SU-DHL-6 (cell line): ENCODE measurements at regions not wholly inside any gene's neighbourhood (a gene's known extent, or its start where the extent isn't known, plus 50 kb on each side); places are given as distances from the start of the nearest gene placed in this dataset.

Source experiments
- H2AFZ ChIP-seq: fragments of 200-600 bp; sonication (generic); 2 replicates; pipeline ENCODE4 v1.6.1; 2014; ENCODE audit warnings: low read depth, mild to moderate bottlenecking, moderate library complexity, mixed read lengths, antibody characterized with exemption, low read length; ENCODE audit not compliant: severe bottlenecking
- H3F3A ChIP-seq: fragments of 200-600 bp; shearing (Covaris generic); 2 replicates; pipeline ENCODE4 v1.6.0; 2016; ENCODE audit warnings: antibody characterized with exemption, mild to moderate bottlenecking; ENCODE audit not compliant: insufficient read depth
- H3K27ac ChIP-seq: fragments of 200-600 bp; sonication (generic); 2 replicates; pipeline ENCODE4 v1.5.1; 2016; ENCODE audit warnings: low read depth, mild to moderate bottlenecking, low read length, moderate library complexity, mixed read lengths
- H3K27me3 ChIP-seq: fragments of 200-600 bp; sonication (generic), shearing (Covaris generic); 2 replicates; pipeline ENCODE4 v1.6.0; 2014; ENCODE audit warnings: mild to moderate bottlenecking, low read length
- H3K36me3 ChIP-seq: fragments of 200-600 bp; sonication (generic); 2 replicates; pipeline ENCODE4 v1.6.1; 2014; ENCODE audit warnings: mild to moderate bottlenecking, low read length, mixed read lengths
- H3K4me2 ChIP-seq: fragments of 300-600, 200-600 bp; shearing (Covaris generic), sonication (generic); 2 replicates; pipeline ENCODE4 v1.6.0; 2014; ENCODE audit warnings: low read length, low read depth, mild to moderate bottlenecking; ENCODE audit not compliant: poor library complexity, severe bottlenecking
- H3K4me3 ChIP-seq: fragments of 200-600 bp; sonication (generic); 2 replicates; pipeline ENCODE4 v1.5.1; 2014; ENCODE audit warnings: antibody characterized with exemption, low read length, mild to moderate bottlenecking, mixed read lengths; ENCODE audit not compliant: insufficient read depth, poor library complexity, severe bottlenecking
- H3K79me2 ChIP-seq: fragments of 200-600 bp; sonication (generic); 2 replicates; pipeline ENCODE4 v1.6.1; 2014; ENCODE audit warnings: mild to moderate bottlenecking, low read length, moderate library complexity; ENCODE audit not compliant: insufficient read depth
- H3K9ac ChIP-seq: fragments of 200-600 bp; sonication (generic); 2 replicates; pipeline ENCODE4 v1.7.0; 2014; ENCODE audit warnings: mild to moderate bottlenecking, low read length
- H3K9me2 ChIP-seq: fragments of 200-600 bp; sonication (generic); replicated peaks from 2 replicates; pipeline ENCODE4 v1.6.1; 2014; ENCODE audit warnings: low read length; ENCODE audit not compliant: insufficient read depth
- H3K9me3 ChIP-seq: fragments of 200-600 bp; sonication (generic); 2 replicates; pipeline ENCODE4 v1.6.1; 2014; ENCODE audit warnings: low read length, mixed read lengths; ENCODE audit not compliant: insufficient read depth
- H4K20me1 ChIP-seq: fragments of 200-600 bp; sonication (generic); 2 replicates; pipeline ENCODE4 v1.6.1; 2014; ENCODE audit warnings: low read depth, mild to moderate bottlenecking, antibody characterized with exemption, low read length, moderate library complexity, mixed read lengths
- CTCF ChIP-seq: fragments of 200-600 bp; sonication (generic); IDR thresholded peaks from one replicate; pipeline ENCODE4 v1.5.1; 2017; ENCODE audit warnings: antibody characterized with exemption, mild to moderate bottlenecking, low read length, moderate library complexity; ENCODE audit not compliant: insufficient read depth, poor library complexity, severe bottlenecking
- EZH2phosphoT487 ChIP-seq: fragments of 200-600 bp; sonication (generic), shearing (Covaris generic); conservative IDR thresholded peaks from 2 replicates; pipeline ENCODE4 v1.6.1; 2018; ENCODE audit warnings: mild to moderate bottlenecking, antibody characterized with exemption, low read length, moderate library complexity, mixed read lengths

DNA sequence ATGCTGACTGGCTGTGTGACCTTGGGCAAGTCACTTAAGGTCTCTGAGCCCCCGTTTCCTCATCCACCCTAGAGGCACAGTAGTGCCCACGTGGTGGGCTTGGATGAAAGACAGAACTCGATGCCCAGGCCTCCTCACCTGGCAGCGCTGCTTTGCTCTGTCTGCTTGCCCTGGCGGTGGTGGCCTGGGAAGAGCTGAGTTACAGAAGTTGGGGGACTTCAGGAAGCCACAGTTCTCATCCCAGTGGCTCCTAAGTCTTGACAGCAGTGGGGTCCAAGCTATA is 171.5 kb upstream of the IER5L start:
- no peaks in the 10 kb centered on the region for H3K27me3 ChIP-seq
- H2AFZ ChIP-seq, result no peak overlapping the region
- no peak for TF ChIP-seq EZH2phosphoT487
- no peak for TF ChIP-seq CTCF
- no peaks in the 10 kb centered on the region for H3F3A ChIP-seq
- H3K36me3 ChIP-seq, result no peaks in the 10 kb centered on the region
- no peak overlapping the region for H3K4me3 ChIP-seq
- no peak overlapping the region for H3K4me2 ChIP-seq
- no peak overlapping the region for H3K27ac ChIP-seq
- H4K20me1 ChIP-seq, result no peaks in the 10 kb centered on the region
- no peaks in the 10 kb centered on the region for H3K79me2 ChIP-seq
- no peaks in the 10 kb centered on the region for H3K9me2 ChIP-seq
- no peak overlapping the region for H3K9ac ChIP-seq
- H3K9me3 ChIP-seq, result no peaks in the 10 kb centered on the region

- Histone ChIP-seq H4K20me1 (no peaks in the 10 kb centered on the region), H3K27me3 (no peaks in the 10 kb centered on the region), H3K9me2 (no peaks in the 10 kb centered on the region), H3K9ac (no peak overlapping the region), H3K79me2 (no peaks in the 10 kb centered on the region), H3K36me3 (no peaks in the 10 kb centered on the region), H2AFZ (no peak overlapping the region), H3K27ac (no peak overlapping the region), H3K9me3 (no peaks in the 10 kb centered on the region), H3K4me3 (no peak overlapping the region), H3K4me2 (no peak overlapping the region), H3F3A (no peaks in the 10 kb centered on the region)
- TF ChIP-seq CTCF (no peak), EZH2phosphoT487 (no peak)
Observed at GRCh38 chr9:129348890-129349664, 171.0 kb upstream of the IER5L start.

GRCh38 chr9:129347316-129348120 is 169.5 kb upstream of the IER5L start:
- no peak overlapping the region for H2AFZ ChIP-seq

More at GRCh38 chr9:129347316-129348120, 169.5 kb upstream of the IER5L start:
- H3F3A ChIP-seq, result no peaks in the 10 kb centered on the region
- H3K36me3 ChIP-seq, result no peaks in the 10 kb centered on the region
- no peak overlapping the region for H3K4me2 ChIP-seq
- H3K79me2 ChIP-seq, result no peaks in the 10 kb centered on the region
- H3K27ac ChIP-seq, result no peak overlapping the region
- no peaks in the 10 kb centered on the region for H4K20me1 ChIP-seq
- no peak overlapping the region for H3K9ac ChIP-seq
- no peaks in the 10 kb centered on the region for H3K9me3 ChIP-seq
- TF ChIP-seq CTCF (no peak), EZH2phosphoT487 (no peak)
- H3K9me2 ChIP-seq, result no peaks in the 10 kb centered on the region
- no peaks in the 10 kb centered on the region for H3K27me3 ChIP-seq
- no peak overlapping the region for H3K4me3 ChIP-seq
